GM19395 (cell line): ENCODE measurements at regions not wholly inside any gene's neighbourhood (a gene's known extent, or its start where the extent isn't known, plus 50 kb on each side); places are given as distances from the start of the nearest gene placed in this dataset.

Experiments
- ATAC-seq: cut with Tn5 transposase; IDR thresholded peaks from one replicate; pipeline ENCODE4 v1.9.1; 2021; ENCODE audit warnings: mild to moderate bottlenecking, moderate library complexity; ENCODE audit not compliant: unreplicated experiment

DNA sequence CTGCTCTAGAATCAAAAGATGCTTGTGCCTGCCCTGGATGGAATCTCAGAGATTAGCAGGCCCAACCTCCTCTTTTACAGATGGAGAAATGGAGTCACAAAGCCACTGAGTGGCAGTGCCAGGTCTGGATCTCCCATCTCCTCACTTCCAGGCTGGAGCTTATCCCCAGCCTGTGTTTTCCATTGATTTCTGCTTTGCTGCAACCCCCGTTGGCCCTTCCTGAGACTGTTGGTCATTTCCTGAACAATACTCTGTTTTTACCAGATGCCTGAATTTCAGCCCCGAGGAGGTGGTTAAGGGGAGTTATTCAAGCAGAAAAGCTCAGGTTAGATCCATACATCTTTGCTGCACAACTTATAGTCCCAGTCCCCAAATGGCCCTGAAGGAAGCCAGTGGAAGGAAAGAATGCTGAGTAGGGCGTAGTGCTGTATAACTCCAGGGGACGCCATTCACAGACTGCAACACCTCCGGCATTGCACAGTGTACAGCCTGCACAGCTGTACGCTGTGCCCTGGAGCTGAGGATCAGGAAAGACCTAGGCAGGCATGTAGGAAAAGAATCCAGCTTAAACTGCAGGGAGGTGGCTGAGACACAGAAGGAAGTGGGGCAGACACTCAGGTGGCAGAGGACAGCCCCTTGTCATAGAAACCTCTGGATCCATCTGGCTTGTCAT is 77.5 kb downstream of the RPLP1 start:
- no peak for ATAC-seq

DNA sequence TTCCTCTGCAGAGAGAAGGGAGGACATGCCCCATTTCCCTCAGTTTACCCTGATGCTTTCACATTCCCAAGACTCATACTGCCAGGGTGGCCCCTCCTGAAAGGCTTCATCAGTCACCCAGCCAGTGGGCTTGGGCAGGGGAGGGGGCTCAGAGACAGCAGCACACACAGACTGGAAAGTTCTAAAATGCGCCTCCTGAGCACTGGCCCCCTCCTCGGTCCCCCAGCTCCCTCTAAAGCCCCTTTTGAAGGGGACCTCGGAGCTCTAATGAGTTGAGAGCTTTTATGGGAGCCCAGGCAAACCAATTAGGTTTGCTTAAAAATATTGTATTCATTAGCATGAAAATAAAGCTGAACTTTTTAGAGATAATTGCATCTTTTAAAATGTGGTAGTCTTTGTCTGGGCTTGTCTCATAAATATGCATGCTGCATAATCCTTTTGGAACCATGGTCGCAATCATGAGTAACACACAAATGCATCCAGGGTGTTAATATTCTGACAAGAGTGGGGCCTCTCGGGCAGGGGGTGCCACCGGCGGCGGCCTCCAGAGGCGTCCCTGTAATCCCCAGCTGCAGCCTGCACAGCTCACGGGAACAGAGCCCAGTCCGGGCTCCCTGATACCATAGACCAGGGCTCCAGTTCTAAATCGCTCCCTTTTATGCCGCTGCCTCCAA is 78.5 kb downstream of the RPLP1 start:
- no peak for ATAC-seq

DNA sequence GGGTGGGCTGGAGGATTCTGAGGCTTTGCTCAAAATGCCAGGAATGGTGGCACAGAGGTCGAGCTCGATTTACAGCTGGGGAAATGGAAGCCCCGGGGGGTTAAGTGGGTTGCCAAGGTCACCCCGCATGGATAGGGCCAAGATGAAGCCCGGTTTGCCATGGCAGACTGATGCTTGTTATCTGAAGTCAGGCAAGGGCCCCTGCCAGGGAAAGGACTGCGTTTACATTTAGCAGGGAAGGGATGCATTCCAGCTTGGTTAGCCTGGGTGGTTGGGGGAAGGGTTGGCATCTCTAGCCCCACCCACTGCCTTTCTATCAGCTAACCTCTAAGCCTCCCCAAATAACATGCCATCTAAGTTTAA is 79.0 kb downstream of the RPLP1 start:
- no peak for ATAC-seq

DNA sequence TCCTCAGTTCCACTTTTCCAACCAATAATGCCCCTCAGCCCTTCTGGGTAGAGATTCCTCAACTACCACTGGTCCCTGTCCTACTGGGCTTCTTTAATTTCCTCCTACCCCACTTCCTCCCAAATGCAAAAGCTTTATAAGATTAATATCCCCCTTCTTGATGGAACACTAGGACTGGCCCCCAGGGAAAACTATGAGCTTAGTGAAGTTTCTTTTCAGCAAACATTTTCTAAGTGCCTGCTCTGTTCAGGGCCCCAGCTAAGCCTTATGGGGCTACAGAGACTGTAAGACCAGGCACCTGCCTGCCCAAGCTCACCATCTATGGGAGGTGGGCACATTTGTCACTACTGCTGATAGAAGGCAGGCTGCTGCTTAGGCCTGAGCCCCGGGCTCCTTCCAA is 79.4 kb downstream of the RPLP1 start:
- ATAC-seq: no peak

DNA sequence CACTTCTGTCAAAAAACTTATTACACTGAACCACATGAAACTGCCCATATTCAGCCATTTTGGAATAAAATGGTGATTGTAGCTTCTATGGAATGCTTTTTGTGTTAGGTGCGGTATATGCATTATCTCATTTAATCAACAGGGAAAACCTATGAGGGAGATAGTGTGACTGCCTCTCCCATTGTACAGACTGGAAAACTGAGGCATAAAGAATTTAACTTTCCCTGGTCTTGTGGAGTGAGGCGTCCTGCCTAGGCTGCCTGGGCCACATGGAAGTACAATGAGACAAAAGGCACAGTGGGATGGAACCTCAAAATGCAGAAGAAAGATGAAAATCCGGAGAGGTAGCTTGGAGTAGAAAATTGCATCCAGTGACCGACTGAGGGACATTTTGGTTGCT is 80.2 kb downstream of the RPLP1 start:
- no peak for ATAC-seq

DNA sequence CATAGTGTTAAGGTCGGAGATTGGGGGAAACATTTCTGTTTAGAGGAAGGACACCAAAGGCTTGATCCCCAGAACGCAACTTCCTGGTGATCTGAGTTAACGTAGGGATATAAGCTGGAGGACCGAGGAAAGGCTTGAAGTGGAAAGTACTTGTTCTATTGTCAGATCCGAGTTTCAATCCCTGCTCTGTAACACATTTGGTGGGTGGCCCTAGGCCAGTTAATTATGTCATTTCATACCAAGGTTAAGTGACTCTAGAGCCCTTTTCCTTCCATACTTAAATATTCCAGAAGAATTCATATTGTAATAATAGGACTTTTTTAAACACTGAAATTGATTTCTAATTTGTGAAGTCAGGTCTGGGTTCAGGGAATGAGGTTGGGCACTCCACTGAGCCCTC is 80.9 kb downstream of the RPLP1 start:
- no peak for ATAC-seq

DNA sequence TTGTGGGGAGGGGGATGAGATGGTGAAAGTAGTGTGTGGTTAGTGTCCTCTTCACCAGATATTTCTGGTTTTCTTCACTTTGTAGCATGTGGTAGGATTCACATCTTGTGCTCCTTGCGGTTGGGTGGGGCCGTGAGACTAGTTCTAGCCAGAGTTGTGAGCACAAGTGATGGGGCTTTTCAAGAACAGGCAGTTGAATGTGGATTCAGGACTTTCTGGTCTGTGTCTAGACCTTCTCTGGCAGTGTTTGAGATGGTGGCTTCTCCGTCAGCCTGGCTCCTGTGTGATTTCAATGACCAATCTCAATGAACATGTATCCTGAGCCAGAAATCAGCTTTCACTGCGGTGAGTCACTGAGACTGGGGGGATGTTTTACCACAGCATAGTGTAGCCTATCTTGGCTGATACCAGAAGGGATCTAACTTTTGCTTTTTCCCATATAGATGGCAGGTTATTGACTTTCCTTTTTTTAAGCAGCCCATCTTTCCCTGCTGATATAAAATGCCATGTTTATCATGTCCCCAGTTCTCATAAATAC is 82.6 kb downstream of the RPLP1 start:
- ATAC-seq: no peak

DNA sequence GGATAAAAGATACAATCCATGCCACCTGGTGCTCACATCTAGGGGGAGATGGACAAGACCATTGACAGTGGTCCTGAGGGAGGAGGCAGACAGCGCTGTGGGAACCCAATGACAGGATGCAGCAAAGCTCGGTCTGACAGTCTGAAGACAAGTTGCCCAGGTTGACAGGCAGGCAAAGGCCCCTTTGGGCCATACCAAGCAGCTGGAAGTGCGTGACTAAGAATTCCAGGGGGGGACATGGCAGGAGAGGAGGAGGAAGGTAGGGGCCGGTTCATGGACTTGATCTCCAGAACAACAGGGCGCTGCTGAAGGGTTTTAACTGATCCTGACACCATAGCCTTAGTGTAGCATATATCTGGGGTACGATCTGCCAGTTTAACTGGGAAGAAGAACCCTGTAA is 83.4 kb downstream of the RPLP1 start:
- ATAC-seq: no peak

DNA sequence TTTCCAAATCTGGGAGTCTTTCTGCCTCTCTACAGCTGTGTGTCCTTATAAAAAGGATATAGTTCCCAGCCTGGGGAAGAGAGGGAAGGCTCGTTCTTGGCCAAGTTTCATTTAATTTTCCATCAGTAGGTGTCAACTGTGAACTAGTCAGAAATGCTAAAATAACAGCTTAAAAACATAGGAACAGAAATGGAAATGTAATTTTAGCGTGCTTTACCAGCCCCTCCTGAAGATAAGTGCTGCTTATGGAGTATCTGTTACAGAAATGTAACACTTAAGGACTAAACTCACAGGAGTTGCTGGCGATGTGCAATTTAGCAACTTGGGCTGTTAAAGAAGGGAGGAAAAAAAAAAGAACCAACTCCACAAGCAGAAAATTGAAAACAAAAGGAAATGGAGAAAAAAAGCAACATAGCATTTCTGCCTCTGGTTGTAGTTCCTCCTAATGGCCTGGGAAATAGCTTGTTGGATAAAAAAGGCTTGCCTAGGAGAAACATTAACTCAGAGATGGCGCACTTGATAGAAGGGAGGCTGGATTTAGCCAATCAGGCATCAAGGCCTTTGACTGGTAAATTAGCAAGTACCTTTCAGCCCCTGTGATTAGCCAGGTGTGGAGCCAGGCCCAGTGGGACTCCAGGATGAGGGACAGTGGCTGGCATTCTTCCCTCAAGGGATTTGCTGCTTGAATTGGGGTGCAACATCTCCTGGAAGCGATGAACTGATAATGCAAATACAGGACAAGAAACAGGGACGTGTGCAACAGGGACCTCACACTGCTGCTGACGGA is 84.3 kb downstream of the RPLP1 start:
- ATAC-seq: no peak

DNA sequence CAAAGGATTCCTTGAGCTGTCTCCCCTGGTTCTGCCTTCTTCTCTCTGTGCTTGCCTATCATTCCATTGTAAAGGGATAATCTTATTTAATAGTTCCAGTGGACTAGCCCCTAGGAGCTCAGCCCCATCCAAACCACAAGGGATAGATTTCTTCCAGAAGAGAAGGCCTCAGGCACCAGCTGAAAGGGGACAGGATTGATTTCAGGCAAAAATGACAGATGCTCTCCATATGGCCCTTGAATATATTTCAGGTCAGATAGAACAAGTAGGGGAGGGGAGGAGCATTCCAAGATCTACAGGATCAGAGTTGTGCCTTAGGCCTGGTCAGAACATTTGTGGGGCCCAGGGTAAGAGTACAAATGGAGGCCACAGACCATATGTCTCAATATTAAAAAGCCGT is 85.3 kb downstream of the RPLP1 start:
- no peak for ATAC-seq

DNA sequence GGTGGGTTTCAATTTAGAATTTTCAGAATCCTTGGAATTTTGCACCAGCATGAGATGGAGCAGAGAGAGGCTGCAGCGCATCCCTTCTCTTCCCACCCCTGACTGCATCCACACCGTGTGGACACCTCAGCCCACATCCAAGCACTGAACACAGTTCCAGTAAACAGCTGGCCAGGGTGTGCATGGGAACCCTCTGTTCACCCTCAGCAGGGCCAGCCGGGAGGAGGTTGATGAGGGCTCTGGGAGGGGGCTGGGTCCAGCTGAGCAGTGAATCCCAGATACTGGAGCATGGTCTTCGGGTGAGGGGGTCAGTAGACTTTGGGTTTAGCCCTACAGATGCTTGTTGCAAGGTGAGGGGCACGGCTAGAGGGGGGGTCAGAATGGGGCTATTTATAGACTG is 85.8 kb downstream of the RPLP1 start:
- ATAC-seq: no peak

DNA sequence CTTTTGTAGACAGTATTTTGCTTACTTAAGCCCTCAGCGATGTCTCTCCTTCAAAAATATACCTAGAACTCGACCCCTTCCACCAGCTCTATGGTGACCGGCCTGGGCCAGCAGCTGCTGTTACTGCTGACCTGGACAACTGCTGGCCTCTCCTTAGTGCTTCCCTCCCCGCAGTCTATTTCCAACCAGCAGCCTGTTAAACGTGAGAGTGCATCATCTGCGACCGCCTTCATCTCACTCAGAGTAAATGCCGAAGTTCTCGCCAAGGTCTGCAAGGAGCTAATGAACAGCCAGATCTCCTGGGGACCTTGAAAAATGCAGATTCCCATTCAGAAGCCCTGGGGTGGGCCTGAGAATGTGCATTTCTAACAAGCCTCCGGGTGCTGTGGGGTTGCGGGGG is 86.7 kb downstream of the RPLP1 start:
- no peak for ATAC-seq

DNA sequence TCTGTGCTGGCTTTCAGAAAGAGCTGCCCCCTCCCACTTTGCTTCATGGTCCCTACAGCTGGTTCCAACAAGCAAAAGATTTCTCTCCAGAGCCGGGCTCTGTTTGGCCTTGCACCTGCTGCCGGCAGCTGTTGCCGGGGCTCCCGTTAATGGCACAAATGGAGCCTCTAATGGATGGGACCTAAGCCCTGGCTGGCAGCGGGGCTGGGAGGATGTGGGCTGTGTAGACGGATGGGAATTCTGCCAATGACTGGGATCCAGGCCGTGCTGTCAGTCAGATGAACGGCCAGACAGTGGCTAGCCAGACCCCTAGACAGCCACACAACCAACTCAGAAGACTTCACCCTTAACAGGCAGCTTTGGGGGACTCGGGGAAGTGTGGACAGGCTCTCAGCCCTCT is 88.0 kb downstream of the RPLP1 start:
- ATAC-seq: no peak

DNA sequence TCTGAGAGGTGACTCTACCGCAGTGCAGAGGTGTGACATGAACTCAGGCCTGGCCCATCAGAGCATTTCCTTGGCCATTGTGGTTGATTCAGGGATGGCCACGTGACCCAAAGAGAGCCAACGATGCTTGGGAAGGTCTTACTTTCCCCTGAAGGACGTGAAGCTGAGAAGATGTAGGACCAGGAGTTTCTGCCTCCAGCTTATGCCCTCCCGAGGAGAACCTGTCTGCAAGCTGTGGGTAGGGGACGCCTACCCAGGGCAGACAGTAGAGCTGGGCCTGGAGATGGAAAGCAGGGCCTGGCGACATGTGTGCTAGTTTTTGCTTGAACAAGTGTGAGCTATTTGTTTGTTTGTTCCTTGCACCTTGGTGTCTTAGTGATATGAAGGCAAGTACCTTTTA is 89.4 kb downstream of the RPLP1 start:
- ATAC-seq: no peak

DNA sequence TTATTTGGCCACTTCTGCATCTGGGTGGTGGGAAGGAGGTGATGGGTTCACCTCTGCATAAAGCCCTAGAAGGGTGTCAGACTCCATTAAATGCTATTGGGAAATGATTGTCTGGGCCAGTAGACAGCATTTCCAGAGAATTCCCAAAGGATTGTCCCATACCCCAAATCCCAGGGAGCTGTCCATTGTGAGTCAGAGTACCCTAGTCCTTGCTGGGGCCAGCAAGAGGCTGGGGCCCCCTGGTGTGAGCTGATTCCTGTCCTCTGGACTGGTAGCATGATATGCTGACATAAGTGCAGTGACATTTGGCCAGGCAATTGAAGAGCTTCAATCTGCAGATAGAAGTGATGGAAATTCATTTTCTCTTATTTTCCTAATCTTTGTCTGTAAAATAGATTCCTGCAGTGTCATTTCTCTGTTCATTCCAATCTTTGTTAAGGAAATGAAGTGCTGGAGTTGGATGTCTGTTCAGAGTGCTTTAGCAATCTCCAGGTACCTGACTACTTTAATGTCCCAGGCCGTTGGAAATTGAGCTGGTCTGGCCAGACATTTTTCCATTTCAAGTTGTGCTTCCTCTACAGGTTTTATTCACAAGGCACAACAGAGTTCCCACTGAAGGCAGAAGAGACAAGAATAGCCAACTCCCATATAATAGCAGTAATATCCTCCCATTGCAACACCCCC is 91.2 kb downstream of the RPLP1 start:
- ATAC-seq: no peak

DNA sequence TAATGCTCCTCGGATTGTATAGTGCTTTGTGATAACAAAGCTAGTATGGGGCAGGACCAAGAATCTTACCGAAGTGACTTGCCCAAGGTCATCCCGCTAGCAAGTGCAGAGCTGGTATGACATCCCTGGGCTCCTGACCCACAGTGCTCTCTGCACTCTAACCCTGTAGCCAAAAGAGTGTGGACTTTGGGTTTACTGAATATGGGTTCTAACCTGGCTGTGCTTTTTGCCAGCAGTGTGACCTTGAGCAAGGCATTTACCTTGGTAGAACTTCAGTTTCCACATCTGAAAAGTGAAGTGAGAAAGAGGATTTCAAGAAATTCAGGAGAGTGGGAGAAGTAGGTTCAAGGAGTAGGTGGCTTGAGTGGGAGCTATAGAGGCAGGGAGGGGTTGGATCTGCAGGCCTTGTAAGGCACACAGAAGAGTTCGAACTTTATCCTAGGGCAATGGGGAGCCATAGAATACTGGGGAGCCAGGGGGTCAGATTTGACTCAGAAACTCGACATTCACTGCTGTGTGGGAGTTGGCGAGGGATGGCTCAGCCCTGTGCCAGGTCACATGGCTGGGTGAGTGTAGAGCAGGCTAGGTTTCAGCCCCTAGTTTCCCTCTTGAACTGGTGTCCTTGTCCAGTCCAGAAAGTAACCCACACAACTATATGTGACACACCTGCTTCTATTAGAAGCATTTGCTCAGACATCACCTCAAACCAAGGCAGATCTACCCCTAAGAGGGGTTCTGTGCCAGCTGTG is 91.9 kb downstream of the RPLP1 start:
- ATAC-seq: no peak

DNA sequence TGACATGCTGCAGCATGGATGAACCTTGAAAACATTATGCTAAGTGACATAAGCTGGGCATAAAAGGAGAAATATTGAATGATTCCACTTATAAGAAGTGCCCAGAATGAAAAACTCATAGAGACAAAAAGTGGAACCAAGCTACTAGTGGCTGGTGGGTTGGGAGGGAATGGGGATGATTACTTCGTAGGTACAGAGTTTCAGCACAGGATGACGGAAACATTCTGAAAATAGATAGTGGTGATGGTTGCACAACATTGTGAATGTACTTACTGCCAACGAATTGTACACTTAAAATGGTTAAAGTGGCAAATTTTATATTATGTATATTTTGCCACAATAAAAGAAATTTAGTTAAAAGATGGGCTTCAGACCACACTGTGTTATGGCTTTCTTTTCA is 93.6 kb downstream of the RPLP1 start:
- ATAC-seq: no peak

DNA sequence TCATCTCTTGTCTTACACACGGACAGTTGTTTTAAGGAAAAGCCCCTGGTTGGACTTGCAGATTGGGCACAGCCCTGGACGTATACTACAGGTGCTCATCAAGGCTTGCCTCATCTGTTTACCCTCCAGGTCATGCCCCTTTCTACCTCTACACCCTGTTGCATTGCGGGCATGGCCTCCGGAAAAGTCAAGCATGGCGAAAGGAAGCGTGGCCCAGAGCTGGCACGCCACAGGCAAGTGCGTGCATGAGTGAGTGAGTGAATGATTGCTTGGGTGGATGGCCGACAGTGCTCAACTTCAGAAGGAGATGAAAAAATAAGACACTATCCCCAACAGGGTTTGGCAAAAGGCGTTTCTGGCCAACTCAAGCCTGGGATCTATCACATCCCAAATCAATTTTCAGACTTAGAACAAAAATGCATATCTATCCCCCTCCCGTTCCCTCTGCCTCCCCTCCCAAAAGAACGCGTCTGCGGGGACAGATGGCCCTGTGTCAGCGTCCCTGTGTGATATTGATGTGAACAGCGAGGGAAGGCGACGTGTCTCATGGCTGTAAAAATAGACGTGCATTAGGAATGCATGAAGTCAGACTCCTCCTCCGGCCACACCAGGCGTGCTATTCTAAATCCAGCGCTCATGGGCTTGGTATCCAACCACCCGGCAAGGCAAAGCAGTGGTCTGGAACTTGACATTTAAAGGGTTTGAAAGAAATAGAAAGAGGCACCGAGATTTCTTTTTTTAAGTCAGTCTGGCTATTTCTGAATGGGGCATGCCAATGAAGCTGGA is 96.0 kb downstream of the RPLP1 start:
- ATAC-seq: no peak

DNA sequence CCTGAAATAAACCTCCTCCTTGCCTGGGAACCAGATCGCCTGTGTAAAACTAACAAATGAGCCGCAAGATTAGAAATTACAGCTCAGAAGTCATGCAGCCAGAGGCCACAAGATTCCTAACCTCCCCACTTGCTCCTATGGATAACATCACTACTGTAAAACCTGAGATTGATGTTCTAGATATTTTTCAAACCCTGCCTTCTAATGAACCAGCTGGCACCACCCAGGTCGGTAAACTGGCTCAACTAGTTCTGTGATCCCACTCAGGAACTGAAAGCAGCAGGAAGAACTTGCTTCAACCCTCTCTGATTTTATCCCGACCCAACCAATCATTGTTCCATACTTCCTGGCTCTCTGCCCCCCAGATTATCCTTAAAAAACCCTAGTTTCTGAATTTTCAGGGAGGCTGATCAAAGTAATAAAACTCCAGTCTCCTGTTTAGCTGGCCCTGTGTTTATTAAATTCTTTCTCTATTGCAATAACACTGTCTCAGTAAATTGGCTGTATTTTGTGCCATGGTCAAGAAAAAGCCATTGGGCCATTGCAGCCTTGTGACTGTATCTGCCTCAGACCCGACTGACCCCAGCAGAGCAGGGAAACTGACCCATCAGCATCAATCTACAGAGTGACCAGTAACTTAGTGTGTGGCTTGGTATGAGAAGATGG is 98.9 kb downstream of the RPLP1 start:
- ATAC-seq: no peak
